MM.1S (cell line): ENCODE measurements at regions not wholly inside any gene's neighbourhood (a gene's known extent, or its start where the extent isn't known, plus 50 kb on each side); places are given as distances from the start of the nearest gene placed in this dataset.

Experiments
- DNase-seq: peaks from one replicate; pipeline ENCODE4 v3.0.0-alpha.2; 2015
- H2AFZ ChIP-seq: fragments of 300-600 bp; sonication (generic); 2 replicates; pipeline ENCODE4 v1.6.0; 2016; ENCODE audit warnings: antibody characterized with exemption, low read length
- H3F3A ChIP-seq: fragments of 300-600 bp; sonication (generic); 2 replicates; pipeline ENCODE4 v1.6.1; 2016; ENCODE audit warnings: mild to moderate bottlenecking, antibody characterized with exemption, low read length, moderate library complexity, mixed read lengths; ENCODE audit not compliant: insufficient read depth
- H3K27ac ChIP-seq: fragments of 300-600 bp; sonication (generic); 2 replicates; pipeline ENCODE4 v1.5.1; 2016; ENCODE audit warnings: mild to moderate bottlenecking, low read length
- H3K27me3 ChIP-seq: fragments of 300-600 bp; sonication (generic); replicated peaks from 2 replicates; pipeline ENCODE4 v1.6.0; 2016; ENCODE audit warnings: low read length; ENCODE audit not compliant: insufficient read depth
- H3K36me3 ChIP-seq: fragments of 300-600 bp; sonication (generic); replicated peaks from 2 replicates; pipeline ENCODE4 v1.6.1; 2016; ENCODE audit warnings: mild to moderate bottlenecking, low read length, mixed read lengths; ENCODE audit not compliant: insufficient read depth
- H3K4me1 ChIP-seq: fragments of 300-600 bp; sonication (generic); 2 replicates; pipeline ENCODE4 v1.6.1; 2016; ENCODE audit warnings: low read length, mixed read lengths
- H3K4me2 ChIP-seq: fragments of 300-600 bp; sonication (generic); 2 replicates; pipeline ENCODE4 v1.6.0; 2016; ENCODE audit warnings: low read depth, low read length
- H3K4me3 ChIP-seq: fragments of 300-600 bp; sonication (generic); 2 replicates; pipeline ENCODE4 v1.5.1; 2016; ENCODE audit warnings: low read length, mixed read lengths
- H3K79me2 ChIP-seq: fragments of 300-600 bp; sonication (generic); 2 replicates; pipeline ENCODE4 v1.6.1; 2016; ENCODE audit warnings: mixed run types, low read length, mixed read lengths
- H3K9ac ChIP-seq: fragments of 300-600 bp; sonication (generic); 2 replicates; pipeline ENCODE4 v1.6.1; 2016; ENCODE audit warnings: low read length, mixed read lengths
- H3K9me2 ChIP-seq: fragments of 300-600 bp; sonication (generic); replicated peaks from 2 replicates; pipeline ENCODE4 v1.6.1; 2016; ENCODE audit warnings: mild to moderate bottlenecking, low read length, mixed read lengths; ENCODE audit not compliant: insufficient read depth
- H3K9me3 ChIP-seq: fragments of 300-600 bp; sonication (generic); replicated peaks from 2 replicates; pipeline ENCODE4 v1.6.1; 2016; ENCODE audit warnings: mild to moderate bottlenecking, low read length, mixed read lengths; ENCODE audit not compliant: insufficient read depth
- H4K20me1 ChIP-seq: fragments of 300-600 bp; sonication (generic); 2 replicates; pipeline ENCODE4 v1.6.1; 2016; ENCODE audit warnings: mild to moderate bottlenecking, low read length, moderate library complexity, mixed read lengths; ENCODE audit not compliant: insufficient read depth
- EZH2 ChIP-seq: fragments of 300-600 bp; sonication (generic); optimal IDR thresholded peaks from 2 replicates; pipeline ENCODE3; 2017; ENCODE audit warnings: low read depth, mild to moderate bottlenecking, antibody characterized with exemption, low read length, mixed read lengths
- EZH2phosphoT487 ChIP-seq: fragments of 300-600 bp; sonication (generic); IDR thresholded peaks from 2 replicates; pipeline ENCODE4 v1.6.1; 2018; ENCODE audit warnings: antibody characterized with exemption, low read length
- TF ChIP-seq, protein P1 (sequence below): fragments of 300-600 bp; sonication (generic); IDR thresholded peaks from 2 replicates; pipeline ENCODE4 v1.5.1; 2016; ENCODE audit warnings: antibody characterized with exemption, low read length, mixed read lengths

DNA sequence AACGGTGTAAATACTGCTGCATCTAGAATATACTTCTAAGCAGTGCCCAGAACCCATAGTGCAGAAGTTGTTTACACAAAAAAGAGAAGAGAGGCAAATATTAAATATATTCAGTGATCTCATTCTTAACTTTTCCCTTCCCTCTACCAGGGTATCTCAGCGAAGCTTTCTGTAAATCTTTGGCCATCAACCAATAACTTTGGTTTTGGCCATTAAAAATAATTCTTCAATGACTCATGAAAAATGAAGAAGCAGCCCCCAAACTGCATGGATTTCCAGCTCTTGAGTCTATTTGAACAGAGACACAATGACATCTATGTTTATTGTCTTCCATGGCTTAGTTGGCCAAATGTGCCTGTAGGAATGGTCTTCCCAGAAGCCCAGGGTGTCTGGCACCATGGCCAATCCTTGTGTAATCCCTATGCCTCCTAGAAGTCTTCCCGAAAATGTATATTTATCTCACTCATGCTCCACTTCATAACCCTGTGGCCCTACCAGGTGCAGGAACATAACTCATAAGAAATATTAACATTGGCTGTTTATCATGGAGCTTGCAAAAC lies 646.6 kb downstream of the TOX3 start:
- H3K4me1 ChIP-seq: no peaks in the 10 kb centered on the region
- H3K9me3 ChIP-seq: no peaks in the 10 kb centered on the region
- H3K36me3 ChIP-seq: no peaks in the 10 kb centered on the region
- no peaks in the 10 kb centered on the region for H3F3A ChIP-seq
- no peaks in the 10 kb centered on the region for H3K79me2 ChIP-seq
- H3K4me2 ChIP-seq: no peak overlapping the region
- no peaks in the 10 kb centered on the region for H3K27me3 ChIP-seq
- H3K27ac ChIP-seq: no peak overlapping the region
- no peaks in the 10 kb centered on the region for H4K20me1 ChIP-seq
- no peak overlapping the region for H3K4me3 ChIP-seq
- H3K9me2 ChIP-seq: no peaks in the 10 kb centered on the region
- TF ChIP-seq EZH2phosphoT487 (no peak), EZH2 (no peak)
- TF ChIP-seq, protein P1, sequence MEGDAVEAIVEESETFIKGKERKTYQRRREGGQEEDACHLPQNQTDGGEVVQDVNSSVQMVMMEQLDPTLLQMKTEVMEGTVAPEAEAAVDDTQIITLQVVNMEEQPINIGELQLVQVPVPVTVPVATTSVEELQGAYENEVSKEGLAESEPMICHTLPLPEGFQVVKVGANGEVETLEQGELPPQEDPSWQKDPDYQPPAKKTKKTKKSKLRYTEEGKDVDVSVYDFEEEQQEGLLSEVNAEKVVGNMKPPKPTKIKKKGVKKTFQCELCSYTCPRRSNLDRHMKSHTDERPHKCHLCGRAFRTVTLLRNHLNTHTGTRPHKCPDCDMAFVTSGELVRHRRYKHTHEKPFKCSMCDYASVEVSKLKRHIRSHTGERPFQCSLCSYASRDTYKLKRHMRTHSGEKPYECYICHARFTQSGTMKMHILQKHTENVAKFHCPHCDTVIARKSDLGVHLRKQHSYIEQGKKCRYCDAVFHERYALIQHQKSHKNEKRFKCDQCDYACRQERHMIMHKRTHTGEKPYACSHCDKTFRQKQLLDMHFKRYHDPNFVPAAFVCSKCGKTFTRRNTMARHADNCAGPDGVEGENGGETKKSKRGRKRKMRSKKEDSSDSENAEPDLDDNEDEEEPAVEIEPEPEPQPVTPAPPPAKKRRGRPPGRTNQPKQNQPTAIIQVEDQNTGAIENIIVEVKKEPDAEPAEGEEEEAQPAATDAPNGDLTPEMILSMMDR: no peak
- no peak overlapping the region for H2AFZ ChIP-seq
- no peak for DNase-seq
- H3K9ac ChIP-seq: no peak overlapping the region

GRCh38 chr16:51898872-51899271 lies 648.1 kb downstream of the TOX3 start:
- Histone ChIP-seq H2AFZ (no peak overlapping the region), H3K79me2 (no peaks in the 10 kb centered on the region), H3K4me2 (no peak overlapping the region), H3K9me3 (no peaks in the 10 kb centered on the region), H3K36me3 (no peaks in the 10 kb centered on the region), H4K20me1 (no peaks in the 10 kb centered on the region), H3F3A (no peaks in the 10 kb centered on the region), H3K4me3 (no peak overlapping the region), H3K9me2 (no peaks in the 10 kb centered on the region), H3K27ac (no peak overlapping the region), H3K4me1 (no peaks in the 10 kb centered on the region), H3K27me3 (no peaks in the 10 kb centered on the region), H3K9ac (no peak overlapping the region)
- no peak for DNase-seq
- no peak for TF ChIP-seq EZH2phosphoT487
- no peak for TF ChIP-seq EZH2
- TF ChIP-seq, protein P1: no peak

DNA sequence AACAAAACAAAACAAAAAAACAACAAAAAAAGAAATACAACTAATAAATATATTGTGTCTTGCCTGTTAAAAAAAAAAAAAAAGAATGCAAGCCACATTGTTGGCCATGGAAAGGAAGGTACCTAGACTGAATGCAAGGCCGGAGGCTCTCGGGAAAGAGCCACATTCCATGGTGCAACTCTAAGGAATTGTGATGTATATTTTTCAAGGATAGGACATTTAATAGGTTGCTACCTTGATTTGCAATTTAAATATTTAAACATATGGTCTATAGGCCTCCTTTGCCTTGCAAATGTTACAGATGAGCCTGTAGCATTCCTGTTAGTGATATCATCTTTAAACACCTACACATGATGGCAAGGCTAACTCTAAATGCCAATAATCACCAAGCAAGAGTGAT lies 650.9 kb downstream of the TOX3 start:
- no peak overlapping the region for H3K27ac ChIP-seq
- DNase-seq: no peak
- no peaks in the 10 kb centered on the region for H3K9me3 ChIP-seq
- no peak overlapping the region for H3K4me3 ChIP-seq
- no peaks in the 10 kb centered on the region for H3K27me3 ChIP-seq
- no peaks in the 10 kb centered on the region for H3K36me3 ChIP-seq
- H3K4me2 ChIP-seq: no peak overlapping the region
- no peak overlapping the region for H2AFZ ChIP-seq
- no peaks in the 10 kb centered on the region for H3K4me1 ChIP-seq
- H3K9ac ChIP-seq: no peak overlapping the region
- no peaks in the 10 kb centered on the region for H4K20me1 ChIP-seq
- H3K9me2 ChIP-seq: no peaks in the 10 kb centered on the region
- TF ChIP-seq EZH2phosphoT487 (no peak), EZH2 (no peak)
- TF ChIP-seq, protein P1: no peak
- H3K79me2 ChIP-seq: no peaks in the 10 kb centered on the region
- no peaks in the 10 kb centered on the region for H3F3A ChIP-seq
